Body of pancreas (tissue), 4 donors: ENCODE measurements at regions not wholly inside any gene's neighbourhood (a gene's known extent, or its start where the extent isn't known, plus 50 kb on each side); places are given as distances from the start of the nearest gene placed in this dataset.

ENCODE experiments used
- POLR2A ChIP-seq, 3 donors: fragments of 450-650 bp; IDR thresholded peaks; one replicate each; pipeline ENCODE4 v1.6.1; 2016; ENCODE audit warnings: antibody characterized with exemption in 3 of 3, mild to moderate bottlenecking in 2 of 3
- TF ChIP-seq, protein P1 (sequence below), 7 experiments: fragments of 450-650 bp in 4 of 7; fragments of 200-600 bp in 3 of 7; sonication (generic) in 3 of 7; IDR thresholded peaks; one replicate each; pipeline ENCODE4 v1.5.1; 2016 to 2019; ENCODE audit warnings: antibody characterized with exemption in 7 of 7

DNA sequence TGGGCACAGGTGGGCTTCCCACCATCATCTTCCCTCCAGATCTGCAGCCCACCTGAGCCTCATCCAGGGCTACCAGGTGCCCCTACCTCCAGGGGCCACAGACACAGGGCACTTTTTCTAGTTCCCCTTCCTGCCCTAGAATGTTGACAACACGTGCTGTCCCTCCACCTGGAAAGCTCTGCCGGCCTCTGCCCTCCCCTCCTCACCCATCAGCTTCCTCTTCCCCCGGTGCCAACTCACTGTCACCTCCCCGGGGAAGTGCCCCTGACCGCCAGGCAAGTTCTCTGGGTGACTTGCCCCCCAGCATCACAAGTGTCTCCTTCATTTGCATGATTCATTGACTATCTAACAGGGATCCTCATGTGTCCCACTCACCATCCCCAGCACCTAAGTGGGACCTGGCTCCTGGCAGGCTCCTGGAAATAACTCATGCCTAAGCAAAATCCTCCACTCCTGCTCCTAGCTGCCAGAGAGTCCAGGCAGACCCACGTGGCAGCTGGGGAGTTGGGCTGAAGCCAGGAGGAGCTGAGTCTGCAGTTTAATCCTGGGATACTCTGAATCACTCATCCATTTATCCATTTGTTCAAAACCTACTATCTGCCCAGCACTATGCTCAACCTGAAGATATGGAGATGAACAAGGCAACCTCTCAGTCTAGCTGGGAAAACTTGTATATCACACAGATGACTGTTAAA lies 304.4 kb downstream of the FOXL1 start:
- TF ChIP-seq, protein P1, sequence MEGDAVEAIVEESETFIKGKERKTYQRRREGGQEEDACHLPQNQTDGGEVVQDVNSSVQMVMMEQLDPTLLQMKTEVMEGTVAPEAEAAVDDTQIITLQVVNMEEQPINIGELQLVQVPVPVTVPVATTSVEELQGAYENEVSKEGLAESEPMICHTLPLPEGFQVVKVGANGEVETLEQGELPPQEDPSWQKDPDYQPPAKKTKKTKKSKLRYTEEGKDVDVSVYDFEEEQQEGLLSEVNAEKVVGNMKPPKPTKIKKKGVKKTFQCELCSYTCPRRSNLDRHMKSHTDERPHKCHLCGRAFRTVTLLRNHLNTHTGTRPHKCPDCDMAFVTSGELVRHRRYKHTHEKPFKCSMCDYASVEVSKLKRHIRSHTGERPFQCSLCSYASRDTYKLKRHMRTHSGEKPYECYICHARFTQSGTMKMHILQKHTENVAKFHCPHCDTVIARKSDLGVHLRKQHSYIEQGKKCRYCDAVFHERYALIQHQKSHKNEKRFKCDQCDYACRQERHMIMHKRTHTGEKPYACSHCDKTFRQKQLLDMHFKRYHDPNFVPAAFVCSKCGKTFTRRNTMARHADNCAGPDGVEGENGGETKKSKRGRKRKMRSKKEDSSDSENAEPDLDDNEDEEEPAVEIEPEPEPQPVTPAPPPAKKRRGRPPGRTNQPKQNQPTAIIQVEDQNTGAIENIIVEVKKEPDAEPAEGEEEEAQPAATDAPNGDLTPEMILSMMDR (IDR thresholded peaks at IDR 0.05): no peak
- TF ChIP-seq POLR2A (IDR thresholded peaks at IDR 0.05): no peak
